Suprapubic skin (tissue), 4 donors: ENCODE measurements at regions not wholly inside any gene's neighbourhood (a gene's known extent, or its start where the extent isn't known, plus 50 kb on each side); places are given as distances from the start of the nearest gene placed in this dataset.

ENCODE experiments used
- DNase-seq, 2 donors: peaks; one replicate each; pipeline ENCODE4 v3.0.0-alpha.2; 2019; ENCODE audit warnings: low spot score in 2 of 2
- H3K27ac ChIP-seq: fragments of 200-600 bp; sonication (generic); one replicate; pipeline ENCODE4 v1.5.1; 2019
- H3K27me3 ChIP-seq: fragments of 200-600 bp; sonication (generic); one replicate; pipeline ENCODE4 v1.5.1; 2019
- H3K36me3 ChIP-seq: fragments of 200-600 bp; sonication (generic); one replicate; pipeline ENCODE4 v1.5.1; 2019
- H3K4me1 ChIP-seq: fragments of 200-600 bp; sonication (generic); one replicate; pipeline ENCODE4 v1.5.1; 2019
- H3K4me3 ChIP-seq: fragments of 200-600 bp; sonication (generic); one replicate; pipeline ENCODE4 v1.5.1; 2019; ENCODE audit warnings: mild to moderate bottlenecking
- H3K9me3 ChIP-seq: fragments of 200-600 bp; sonication (generic); one replicate; pipeline ENCODE4 v1.5.1; 2019
- CTCF ChIP-seq, 2 donors: fragments of 200-600 bp in 1 of 2; fragments of 450-650 bp in 1 of 2; sonication (generic) in 1 of 2; IDR thresholded peaks; one replicate each; pipeline ENCODE4 v1.5.1; 2016 to 2019; ENCODE audit warnings: antibody characterized with exemption in 2 of 2, mild to moderate bottlenecking in 1 of 2, moderate library complexity in 1 of 2
- EP300 ChIP-seq: sonication (generic); formaldehyde crosslinking; IDR thresholded peaks from one replicate; pipeline ENCODE4 v1.6.1; 2017; ENCODE audit warnings: antibody characterized with exemption
- POLR2A ChIP-seq, 2 donors: fragments of 450-650 bp; IDR thresholded peaks; one replicate each; pipeline ENCODE4 v1.6.1; 2017; ENCODE audit warnings: antibody characterized with exemption in 2 of 2, mild to moderate bottlenecking in 2 of 2, moderate library complexity in 2 of 2
- POLR2AphosphoS5 ChIP-seq, 3 donors: sonication (generic); formaldehyde crosslinking; IDR thresholded peaks; one replicate each; pipeline ENCODE4 v1.6.1; 2017; ENCODE audit warnings: antibody characterized with exemption in 3 of 3
- WGBS: methylation state at CpG from one replicate; pipeline ENCODE4 v1.1.5; 2018; 5-methylcytosine and 5-hydroxymethylcytosine counted together

- Histone ChIP-seq H3K36me3 (no peaks in the 10 kb centered on the region), H3K27ac (no peak overlapping the region), H3K9me3 (no peaks in the 10 kb centered on the region), H3K27me3 (no peaks in the 10 kb centered on the region), H3K4me3 (no peak overlapping the region), H3K4me1 (no peaks in the 10 kb centered on the region)
- no peak for DNase-seq
- TF ChIP-seq POLR2A (IDR thresholded peaks at IDR 0.05): no peak
- no peak for TF ChIP-seq EP300
- TF ChIP-seq POLR2AphosphoS5 (IDR thresholded peaks at IDR 0.05): no peak
- TF ChIP-seq CTCF (IDR thresholded peaks at IDR 0.05): no peak
Measured at GRCh38 chr11:28518825-28519224, 410.6 kb downstream of the METTL15 start.

- WGBS: 52% methylated on average over 5 of the region's 5 CpGs
- Histone ChIP-seq H3K27ac (no peak overlapping the region), H3K4me1 (no peaks in the 10 kb centered on the region), H3K27me3 (no peaks in the 10 kb centered on the region), H3K4me3 (no peak overlapping the region), H3K9me3 (no peaks in the 10 kb centered on the region), H3K36me3 (no peaks in the 10 kb centered on the region)
- TF ChIP-seq POLR2A (IDR thresholded peaks at IDR 0.05): no peak
- TF ChIP-seq CTCF (IDR thresholded peaks at IDR 0.05): no peak
- TF ChIP-seq POLR2AphosphoS5 (IDR thresholded peaks at IDR 0.05): no peak
- TF ChIP-seq EP300: no peak
- no peak for DNase-seq
Measured at GRCh38 chr11:28517621-28518020, 409.4 kb downstream of the METTL15 start.

GRCh38 chr11:28514391-28514790 is 406.2 kb downstream of the METTL15 start:
- H3K27ac ChIP-seq: no peak overlapping the region
- 89% methylated on average over 2 of the region's 2 CpGs for WGBS
- no peaks in the 10 kb centered on the region for H3K4me1 ChIP-seq
- H3K36me3 ChIP-seq: no peaks in the 10 kb centered on the region
- no peaks in the 10 kb centered on the region for H3K9me3 ChIP-seq
- no peak overlapping the region for H3K4me3 ChIP-seq
- H3K27me3 ChIP-seq: no peaks in the 10 kb centered on the region
- TF ChIP-seq EP300: no peak
- TF ChIP-seq POLR2AphosphoS5 (IDR thresholded peaks at IDR 0.05): no peak
- no peak for TF ChIP-seq CTCF (IDR thresholded peaks at IDR 0.05)
- TF ChIP-seq POLR2A (IDR thresholded peaks at IDR 0.05): no peak
- no peak for DNase-seq

- Histone ChIP-seq H3K27ac (no peak overlapping the region), H3K9me3 (no peaks in the 10 kb centered on the region), H3K4me1 (no peaks in the 10 kb centered on the region), H3K27me3 (no peaks in the 10 kb centered on the region), H3K36me3 (no peaks in the 10 kb centered on the region), H3K4me3 (no peak overlapping the region)
- WGBS: 97% methylated on average over 11 of the region's 19 CpGs
- TF ChIP-seq POLR2A (IDR thresholded peaks at IDR 0.05) (no peak), CTCF (IDR thresholded peaks at IDR 0.05) (no peak), POLR2AphosphoS5 (IDR thresholded peaks at IDR 0.05) (no peak), EP300 (no peak)
- DNase-seq: no peak
Measured at GRCh38 chr11:28512143-28512756, 404.1 kb downstream of the METTL15 start.

GRCh38 chr11:28505232-28505631 is 397.0 kb downstream of the METTL15 start:
- Histone ChIP-seq H3K9me3 (no peaks in the 10 kb centered on the region), H3K36me3 (no peaks in the 10 kb centered on the region), H3K4me3 (no peak overlapping the region), H3K27ac (no peak overlapping the region), H3K4me1 (no peaks in the 10 kb centered on the region), H3K27me3 (no peaks in the 10 kb centered on the region)
- DNase-seq: no peak
- WGBS: 69% methylated on average over 3 of the region's 3 CpGs
- TF ChIP-seq POLR2AphosphoS5 (IDR thresholded peaks at IDR 0.05) (no peak), CTCF (IDR thresholded peaks at IDR 0.05) (no peak), POLR2A (IDR thresholded peaks at IDR 0.05) (no peak), EP300 (no peak)
